Thyroid gland (tissue), 4 donors: ENCODE measurements at regions not wholly inside any gene's neighbourhood (a gene's known extent, or its start where the extent isn't known, plus 50 kb on each side); places are given as distances from the start of the nearest gene placed in this dataset.

Experiments
- DNase-seq, 2 donors: peaks; one replicate each; pipeline ENCODE4 v3.0.0-alpha.2; 2019
- H3K27ac ChIP-seq, 3 donors: fragments of 200-600 bp; sonication (generic); 1 replicate in 2 of 3; 2 replicates in 1 of 3; pipeline ENCODE4 v1.5.1; 2016 to 2019; ENCODE audit warnings: mild to moderate bottlenecking in 1 of 3, moderate library complexity in 1 of 3
- H3K27me3 ChIP-seq: fragments of 200-600 bp; sonication (generic); one replicate; pipeline ENCODE4 v1.5.1; 2019
- H3K36me3 ChIP-seq, 2 donors: fragments of 200-600 bp; sonication (generic); one replicate each; pipeline ENCODE4 v1.5.1; 2016 to 2019
- H3K4me1 ChIP-seq, 2 donors: fragments of 200-600 bp; sonication (generic); one replicate each; pipeline ENCODE4 v1.5.1; 2017 to 2019
- H3K4me3 ChIP-seq, 3 donors: fragments of 200-600 bp; sonication (generic); replicated peaks in 1 of 3; 1 replicate in 2 of 3; 2 replicates in 1 of 3; pipeline ENCODE4 v1.5.1; 2016; ENCODE audit warnings: mild to moderate bottlenecking in 1 of 3
- H3K9me3 ChIP-seq: fragments of 200-600 bp; sonication (generic); one replicate; pipeline ENCODE4 v1.5.1; 2017
- CTCF ChIP-seq, 6 experiments: fragments of 200-600 bp in 3 of 6; fragments of 450-650 bp in 3 of 6; sonication (generic) in 3 of 6; IDR thresholded peaks; one replicate each; pipeline ENCODE4 v1.5.1; 2016 to 2019; ENCODE audit warnings: antibody characterized with exemption in 6 of 6, mild to moderate bottlenecking in 2 of 6, inconsistent platforms in 1 of 6, moderate library complexity in 1 of 6
- POLR2A ChIP-seq, 2 donors: fragments of 450-650 bp; IDR thresholded peaks; one replicate each; pipeline ENCODE4 v1.6.1; 2017; ENCODE audit warnings: antibody characterized with exemption in 2 of 2, mild to moderate bottlenecking in 2 of 2, moderate library complexity in 1 of 2
- WGBS, 2 donors: methylation state at CpG; one replicate each; pipeline ENCODE4 v1.1.5; 2017; 5-methylcytosine and 5-hydroxymethylcytosine counted together
- intact Hi-C: fragments of 100-400 bp; cut with DNase I; formaldehyde crosslinking; loops from one replicate; pipeline ENCODE4 v1.15.1; 2023

DNA sequence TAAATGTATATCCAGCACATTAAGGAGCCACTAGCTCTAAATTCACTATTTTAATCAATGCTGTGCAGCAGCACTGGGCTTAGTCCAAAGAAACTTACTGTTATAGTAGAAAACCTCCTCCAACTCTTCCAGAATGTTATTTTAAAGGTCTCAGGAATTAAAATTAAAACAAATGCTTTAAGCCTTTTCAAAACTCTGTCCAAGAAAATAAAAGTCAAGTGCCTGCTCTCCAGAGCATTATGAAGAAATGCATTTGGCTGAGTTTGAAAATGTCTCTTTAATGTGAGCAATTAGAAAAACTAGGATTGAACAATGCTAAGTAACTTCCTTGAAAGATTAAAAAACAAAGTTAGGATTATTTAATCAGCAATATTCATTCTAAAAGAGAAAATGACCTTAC, 322.4 kb upstream of the DCN start:
- intact Hi-C loops = no loop called here
- Histone ChIP-seq H3K27ac (peak overlapping the region; percentile 9 to 65 (median 27)), H3K36me3 (no peaks in the 10 kb centered on the region), H3K27me3 (no peaks in the 10 kb centered on the region), H3K4me1 (peaks cover 20% of the 10 kb centered on the region in 2 donors), H3K4me3 (no peak overlapping the region), H3K9me3 (no peaks in the 10 kb centered on the region)
- no peak for DNase-seq
- no peak for TF ChIP-seq POLR2A (IDR thresholded peaks at IDR 0.05)
- no peak for TF ChIP-seq CTCF (IDR thresholded peaks at IDR 0.05)

DNA sequence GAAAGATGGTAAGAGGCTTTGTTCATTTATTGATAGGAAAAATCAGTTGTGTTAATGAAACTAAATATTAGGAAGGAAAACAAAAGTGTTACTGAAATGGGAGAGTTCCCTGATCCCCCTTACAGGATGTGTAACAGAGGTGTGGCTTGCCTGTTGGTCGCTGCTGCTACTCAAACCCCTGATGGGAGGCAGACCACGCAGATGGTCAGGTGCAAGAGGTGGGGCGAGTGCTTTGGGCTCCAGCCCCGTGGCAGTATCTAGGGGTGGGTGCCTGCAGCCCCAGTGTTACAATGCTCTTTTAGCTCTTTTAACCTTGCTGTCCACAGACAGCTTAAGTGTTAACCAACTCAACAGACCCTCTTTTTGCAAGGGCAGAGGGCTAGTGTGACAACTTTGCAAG, 319.6 kb upstream of the DCN start:
- 91 to 97% methylated on average over 4 of the region's 4 CpGs for WGBS, 2 donors

DNA sequence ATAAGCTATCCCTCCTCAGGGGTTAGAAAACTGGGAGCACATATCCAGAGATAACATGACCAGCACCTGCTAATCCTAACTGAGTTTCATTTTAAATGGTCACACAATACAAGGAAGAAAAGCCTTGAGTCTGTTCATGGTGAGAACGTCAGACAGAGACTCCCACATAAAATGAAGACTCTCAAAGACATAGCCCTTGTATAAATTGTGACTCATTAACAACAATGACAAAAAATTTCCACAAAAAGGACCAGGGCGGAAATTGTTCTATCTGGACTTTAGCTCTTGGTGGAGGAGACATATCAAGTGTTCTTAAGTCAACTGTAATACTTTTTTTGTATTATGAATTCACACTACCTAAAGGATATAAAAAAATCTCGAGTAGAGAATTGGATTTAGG, 313.7 kb upstream of the DCN start:
- intact Hi-C loops = loop anchor here (10.0 kb wide), 1 partner anchor 102 kb away; no protein-coding TSS in a partner anchor
- no peak for TF ChIP-seq CTCF (IDR thresholded peaks at IDR 0.05)
- TF ChIP-seq POLR2A (IDR thresholded peaks at IDR 0.05) = no peak
- H3K27me3 ChIP-seq = no peaks in the 10 kb centered on the region

More for the DNA sequence above, 319.6 kb upstream of the DCN start:
- intact Hi-C loops = no loop called here
- Histone ChIP-seq H3K27me3 (no peaks in the 10 kb centered on the region), H3K27ac (no peak overlapping the region), H3K4me3 (no peak overlapping the region), H3K9me3 (no peaks in the 10 kb centered on the region), H3K4me1 (peaks cover 20% of the 10 kb centered on the region in 2 donors), H3K36me3 (no peaks in the 10 kb centered on the region)
- DNase-seq = no peak
- TF ChIP-seq POLR2A (IDR thresholded peaks at IDR 0.05) = no peak
- no peak for TF ChIP-seq CTCF (IDR thresholded peaks at IDR 0.05)

DNA sequence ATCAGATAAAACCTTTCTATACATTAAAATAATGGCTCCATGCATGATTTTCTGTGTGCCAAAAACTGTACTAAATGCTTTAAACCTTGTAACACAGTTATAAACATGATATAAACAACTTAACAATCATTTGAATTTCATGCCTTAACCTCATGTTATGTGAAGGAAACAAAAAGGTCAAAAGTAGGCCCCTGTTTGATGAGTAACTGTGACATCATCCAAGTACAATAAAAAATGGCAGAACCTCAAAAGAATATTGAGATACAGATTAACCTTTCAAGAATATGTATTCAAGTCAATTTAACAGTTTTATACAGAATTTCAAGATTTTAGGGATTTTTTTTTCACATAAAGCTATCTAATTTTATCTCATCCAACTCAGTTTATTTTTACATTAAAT, 310.7 kb upstream of the DCN start:
- H3K36me3 ChIP-seq = no peaks in the 10 kb centered on the region
- no peak overlapping the region for H3K4me3 ChIP-seq
- no peak for DNase-seq
- H3K27me3 ChIP-seq = no peaks in the 10 kb centered on the region
- H3K27ac ChIP-seq = no peak overlapping the region
- no peaks in the 10 kb centered on the region for H3K4me1 ChIP-seq
- H3K9me3 ChIP-seq = no peaks in the 10 kb centered on the region
- TF ChIP-seq POLR2A (IDR thresholded peaks at IDR 0.05) (no peak), CTCF (IDR thresholded peaks at IDR 0.05) (no peak)
- intact Hi-C loops = loop anchor here (10.0 kb wide), 1 partner anchor 99 kb away; no protein-coding TSS in a partner anchor

More for the DNA sequence above, 313.7 kb upstream of the DCN start:
- H3K4me3 ChIP-seq = no peak overlapping the region
- no peaks in the 10 kb centered on the region for H3K9me3 ChIP-seq
- WGBS, 2 donors = 82 to 89% methylated on average over 3 of the region's 3 CpGs
- no peaks in the 10 kb centered on the region for H3K4me1 ChIP-seq
- no peaks in the 10 kb centered on the region for H3K36me3 ChIP-seq
- no peak for DNase-seq
- H3K27ac ChIP-seq = no peak overlapping the region

- no peak for DNase-seq
- Histone ChIP-seq H3K36me3 (no peaks in the 10 kb centered on the region), H3K4me1 (no peaks in the 10 kb centered on the region), H3K27ac (no peak overlapping the region), H3K9me3 (no peaks in the 10 kb centered on the region), H3K27me3 (no peaks in the 10 kb centered on the region), H3K4me3 (no peak overlapping the region)
- intact Hi-C loops = loop anchor here (10.0 kb wide), 1 partner anchor 98 kb away; no protein-coding TSS in a partner anchor
- 92 to 93% methylated on average over 1 of the region's 1 CpG for WGBS, 2 donors
- no peak for TF ChIP-seq POLR2A (IDR thresholded peaks at IDR 0.05)
- TF ChIP-seq CTCF (IDR thresholded peaks at IDR 0.05) = no peak
These were observed 310.0 kb upstream of the DCN start for GRCh38 chr12:91492648-91493047.
